NCI-H82 treated with DMSO at 0.1 percent for 48 hours (cell line): ENCODE measurements at regions not wholly inside any gene's neighbourhood (a gene's known extent, or its start where the extent isn't known, plus 50 kb on each side); places are given as distances from the start of the nearest gene placed in this dataset.
"Not testable (repeated sequence)": the region's sequence is repeated elsewhere in the genome, so short reads cannot be mapped to it uniquely, and the experiment has no call there.

Source experiments
- DNase-seq: peaks from one replicate; lab custom pipeline; 2025; ENCODE audit not compliant: unreplicated experiment; lab: John Stamatoyannopoulos, UW

DNA sequence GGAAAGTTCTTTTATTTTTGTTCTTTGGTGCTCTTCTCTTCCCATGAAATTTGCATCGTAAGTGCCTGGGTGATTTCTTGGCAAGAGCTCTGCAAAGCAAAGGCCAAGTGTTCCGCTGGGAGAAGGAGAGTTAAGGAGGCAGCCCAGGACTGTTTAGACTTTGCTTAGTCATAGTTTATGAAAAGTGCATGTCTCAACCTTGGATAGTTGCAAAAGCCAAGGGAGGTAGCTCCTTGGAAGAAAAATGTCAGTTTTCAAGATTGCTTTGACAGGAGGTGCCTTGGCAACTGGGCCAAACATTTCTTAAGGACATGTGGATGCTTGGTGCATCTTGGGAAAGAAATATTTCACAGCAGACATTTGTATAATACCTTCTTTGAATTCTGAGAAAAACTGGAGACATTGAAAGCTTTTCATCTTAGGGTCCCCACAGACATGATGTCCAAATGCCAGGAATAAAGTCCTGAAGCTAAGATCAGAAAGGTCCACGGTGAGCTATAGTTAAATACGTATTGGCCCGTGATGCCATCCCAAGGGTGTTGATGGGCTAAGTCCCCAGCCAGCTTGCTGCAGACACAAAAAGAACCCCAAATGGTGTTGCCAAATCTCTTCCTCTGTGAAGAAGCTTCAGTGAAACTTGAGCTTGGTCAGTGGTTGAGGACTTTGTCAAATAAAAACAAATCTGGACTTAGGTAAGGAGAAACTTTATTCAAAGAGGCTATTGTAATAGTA is 96.3 kb upstream of the THUMPD2 start:
- DNase-seq: no peak

DNA sequence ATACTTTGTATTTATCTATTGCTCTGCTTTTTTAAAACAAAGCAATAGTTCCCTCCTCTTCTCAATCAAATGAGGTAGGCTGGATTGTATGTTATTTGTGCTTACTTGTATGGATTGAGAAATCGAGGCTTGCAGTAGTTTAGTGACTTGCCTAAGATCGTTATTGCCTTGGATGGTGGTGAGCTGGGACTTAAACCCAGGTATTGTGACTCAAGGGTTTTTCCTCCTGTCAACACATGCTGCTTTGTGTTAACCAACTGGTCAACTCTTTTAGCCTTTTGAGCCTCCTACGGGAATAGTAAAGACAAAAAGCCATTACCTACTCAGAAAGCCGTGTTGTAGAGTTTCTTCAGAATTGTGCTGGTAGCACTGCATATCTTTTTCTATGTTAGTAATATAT is 95.2 kb upstream of the THUMPD2 start:
- no peak for DNase-seq

DNA sequence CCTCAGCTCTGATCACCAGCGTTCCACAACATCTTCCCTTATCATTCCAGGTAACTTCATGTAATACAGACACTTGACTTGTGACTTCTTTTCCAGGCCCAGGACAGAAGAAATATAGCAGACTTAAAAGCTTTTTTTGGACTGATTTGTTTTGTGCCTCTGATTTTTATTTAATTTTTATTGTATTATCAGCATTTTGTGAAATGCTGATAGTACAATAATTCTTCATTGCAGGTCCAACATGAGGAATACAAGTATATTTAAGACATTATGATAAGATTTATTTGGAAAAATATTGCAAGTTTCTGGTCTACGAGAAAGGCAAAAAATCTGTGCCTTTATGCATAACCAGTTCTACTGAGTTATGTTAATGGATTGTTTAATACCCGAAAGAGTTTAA is 94.5 kb upstream of the THUMPD2 start:
- no peak for DNase-seq

DNA sequence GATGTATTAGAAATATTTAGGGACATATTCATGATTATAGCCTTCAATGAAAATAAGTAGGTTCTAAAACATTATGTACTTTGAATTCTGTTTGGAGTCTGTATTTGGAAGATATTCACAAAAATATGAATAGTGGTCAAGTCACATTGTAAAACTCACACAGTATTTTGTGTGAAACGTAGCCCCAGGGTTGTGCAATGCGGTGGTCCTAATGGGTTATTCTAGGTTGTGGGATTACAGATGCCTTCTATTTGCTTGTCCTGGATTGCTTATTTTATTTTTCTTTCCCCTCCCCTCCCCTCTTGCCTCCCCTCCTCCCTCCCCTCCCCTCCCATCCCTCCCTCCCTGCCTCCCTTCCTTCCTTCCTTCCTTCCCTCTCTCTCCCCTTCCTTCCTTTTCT is 93.7 kb upstream of the THUMPD2 start:
- no peak for DNase-seq

DNA sequence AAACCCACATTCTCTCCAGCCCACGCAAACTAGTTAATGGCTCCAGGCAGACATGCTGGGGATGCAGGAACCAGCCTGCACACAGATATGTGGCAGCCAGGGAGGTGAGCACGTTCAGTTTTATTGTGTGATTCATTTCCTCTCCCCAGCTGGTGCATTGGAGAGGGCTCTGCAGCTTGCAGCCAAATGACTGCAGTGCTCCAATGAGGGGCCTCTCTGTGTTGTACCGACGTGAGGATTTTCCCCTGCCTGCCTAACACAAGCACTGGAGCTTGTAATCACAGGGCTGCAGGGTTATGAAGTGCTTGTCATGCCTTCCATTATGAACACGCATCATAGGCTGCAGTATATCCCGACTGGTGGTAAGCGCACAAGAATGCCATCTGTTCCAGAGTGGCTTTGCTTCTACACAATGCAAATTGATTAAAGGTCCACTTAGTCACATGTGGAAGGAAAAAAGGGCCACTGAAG is 92.3 kb upstream of the THUMPD2 start:
- no peak for DNase-seq

DNA sequence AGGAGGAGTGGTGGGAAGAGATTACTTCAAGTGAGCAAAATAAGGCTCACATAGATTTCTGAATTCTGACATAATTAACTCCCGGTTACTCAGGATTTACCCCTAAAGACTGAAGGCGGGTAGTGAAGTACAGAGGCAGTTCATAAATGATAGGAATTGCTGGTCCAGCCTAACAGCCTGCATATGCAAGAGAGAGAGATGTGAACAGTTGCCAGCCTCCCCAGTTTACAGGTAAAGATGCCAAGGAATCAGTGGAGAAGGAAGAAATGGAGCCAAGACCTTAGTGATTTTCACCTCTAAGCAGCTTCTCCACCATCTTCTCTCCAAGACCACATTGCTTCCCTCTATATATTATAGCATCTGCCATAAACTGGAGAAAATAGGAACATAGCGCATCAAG is 91.8 kb upstream of the THUMPD2 start:
- no peak for DNase-seq

DNA sequence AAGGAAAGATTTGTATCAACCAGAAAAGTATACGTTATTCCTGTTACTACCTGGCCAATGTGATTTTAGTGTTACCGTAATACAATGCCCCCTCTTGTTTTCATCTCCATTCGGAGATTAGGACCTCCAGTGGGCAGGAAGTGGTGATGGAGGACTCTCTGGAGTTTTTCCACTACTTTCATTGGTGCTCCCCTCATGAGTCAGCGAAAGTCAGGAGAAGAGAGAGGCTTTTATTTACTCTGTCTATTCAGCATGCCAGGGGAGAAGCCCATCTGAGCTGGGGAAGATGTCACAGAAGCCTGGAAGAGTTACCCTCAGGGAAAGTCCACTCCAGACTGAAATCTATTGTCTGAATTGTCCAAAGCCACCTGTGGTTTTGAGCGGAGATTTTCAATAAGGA is 88.2 kb upstream of the THUMPD2 start:
- no peak for DNase-seq

DNA sequence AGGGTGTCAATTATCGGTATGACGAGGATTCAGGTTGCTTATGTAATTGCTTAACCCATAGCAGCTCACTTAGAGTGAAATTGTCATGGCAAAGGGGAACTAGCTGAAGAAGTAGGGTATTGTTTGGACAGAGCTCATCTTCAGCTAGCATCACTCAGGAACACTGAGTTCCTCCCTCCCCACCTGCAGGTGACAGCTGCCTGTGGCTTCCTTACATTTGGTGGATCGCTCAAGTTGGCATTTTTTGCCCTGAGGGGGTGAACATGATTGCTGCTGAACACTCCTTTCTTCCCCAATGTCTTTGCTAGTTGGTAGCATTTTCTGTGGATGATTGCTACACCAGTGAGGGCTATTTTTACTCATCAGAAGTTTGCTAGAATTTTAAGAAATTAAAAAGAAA is 86.7 kb upstream of the THUMPD2 start:
- no peak for DNase-seq

DNA sequence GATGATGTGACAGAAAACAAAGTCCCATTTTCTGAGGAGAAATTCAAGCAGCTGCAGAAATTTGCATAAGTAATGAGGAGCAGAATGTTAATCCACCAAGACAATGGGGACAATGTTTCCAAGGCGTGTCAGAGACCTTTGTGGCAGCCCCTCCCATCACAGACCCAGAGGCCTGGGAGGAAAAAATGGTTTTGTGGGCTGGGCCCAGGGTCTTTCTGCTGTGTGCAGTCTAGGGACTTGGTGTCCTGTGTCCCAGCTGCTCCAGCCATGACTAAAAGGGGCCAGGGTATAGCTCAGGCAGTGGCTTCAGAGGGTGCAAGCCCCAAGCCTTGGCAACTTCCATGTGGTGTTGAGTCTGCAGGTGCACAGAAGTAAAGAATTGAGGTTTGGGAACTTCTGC is 84.6 kb upstream of the THUMPD2 start:
- DNase-seq: not testable (repeated sequence)

DNA sequence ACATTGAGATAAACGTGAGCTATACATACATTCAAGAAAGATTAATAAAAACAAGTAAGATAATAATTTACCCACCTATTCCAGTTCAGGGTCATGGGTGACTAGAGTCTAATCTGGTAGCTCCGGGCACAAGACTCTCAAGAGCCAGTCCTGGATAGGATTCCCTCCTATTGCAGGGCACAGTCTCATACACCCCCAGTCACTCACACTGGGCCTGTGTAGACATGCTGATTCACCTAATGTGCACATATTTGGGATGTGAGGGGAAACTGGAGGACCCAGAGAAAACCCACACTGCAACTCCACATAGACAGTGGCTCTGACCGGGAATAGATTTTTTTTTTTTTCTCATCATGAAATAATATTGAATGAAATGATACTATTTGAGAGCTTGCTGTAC is 81.5 kb upstream of the THUMPD2 start:
- no peak for DNase-seq

DNA sequence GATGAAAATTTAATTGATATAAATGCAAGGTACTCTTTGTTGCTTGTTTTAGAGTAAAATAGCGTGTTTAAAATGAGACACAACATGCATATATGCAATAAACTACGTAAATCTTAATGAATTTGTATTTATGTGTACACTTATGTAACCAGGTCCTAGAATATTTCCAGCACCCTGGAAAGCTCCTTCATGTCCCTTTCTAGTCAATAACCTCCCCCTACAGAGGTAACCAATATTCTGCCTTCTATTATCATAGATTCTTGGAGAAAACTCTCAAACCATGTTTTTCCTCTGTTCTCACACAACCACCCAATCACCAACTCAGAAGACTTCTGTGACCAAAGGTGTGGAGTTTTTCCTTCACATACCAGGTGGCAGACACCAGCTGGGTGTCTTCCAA is 79.6 kb upstream of the THUMPD2 start:
- DNase-seq: no peak

DNA sequence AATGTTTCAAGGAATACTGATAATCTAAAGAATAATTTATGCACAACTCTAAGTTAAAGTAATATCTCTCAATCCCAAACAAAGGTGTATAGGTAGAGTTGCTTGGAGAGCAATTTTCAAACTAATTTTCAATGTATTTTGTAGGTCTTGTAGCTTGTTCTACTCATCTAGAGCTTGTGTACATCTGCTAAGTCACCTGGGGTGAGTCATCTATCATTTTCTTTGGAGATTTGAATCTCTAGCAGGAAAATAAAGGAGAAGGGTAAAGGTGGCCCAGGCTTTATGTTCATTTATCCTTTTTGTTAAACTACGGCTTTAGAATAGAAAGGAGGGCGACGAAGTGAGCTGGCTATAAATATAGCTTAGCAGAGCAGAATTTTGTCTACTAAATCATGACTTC is 76.8 kb upstream of the THUMPD2 start:
- no peak for DNase-seq

DNA sequence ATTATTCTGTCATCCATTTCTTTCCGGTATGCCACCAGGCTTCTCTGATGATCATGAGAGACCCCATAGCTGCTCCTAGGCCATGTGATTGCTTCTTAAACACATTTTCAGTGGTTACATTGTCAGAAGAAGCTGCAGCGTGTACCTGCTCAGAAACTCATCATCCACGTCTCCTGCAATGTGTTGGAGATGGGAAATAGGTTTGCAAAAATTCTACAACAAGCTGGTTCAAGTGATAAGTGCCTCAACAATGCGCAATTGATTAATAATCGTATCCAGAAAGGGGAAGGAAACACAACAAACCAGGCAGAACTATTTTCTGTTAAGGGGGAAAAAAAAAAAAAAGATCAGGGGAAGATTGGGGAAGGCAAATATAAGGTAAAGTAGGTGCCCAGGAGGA is 75.7 kb upstream of the THUMPD2 start:
- no peak for DNase-seq

DNA sequence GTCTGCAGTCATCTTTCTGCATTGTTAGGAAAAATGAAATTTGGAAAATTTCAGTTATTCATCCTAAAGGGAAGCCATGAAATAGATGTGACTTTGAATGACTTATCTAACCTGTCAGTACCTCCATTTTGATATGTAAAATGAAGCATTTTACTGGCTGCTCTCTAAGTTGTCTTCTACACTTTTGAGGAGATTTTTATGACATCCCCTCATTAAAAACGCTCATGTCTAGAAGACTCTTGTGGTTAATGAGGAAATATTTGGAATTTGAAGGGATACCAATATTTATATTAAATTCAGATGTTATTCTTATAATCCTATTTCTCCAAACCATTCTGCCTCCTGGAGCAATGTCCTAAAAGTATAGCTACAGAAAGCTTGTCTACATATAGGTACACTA is 73.8 kb upstream of the THUMPD2 start:
- no peak for DNase-seq

DNA sequence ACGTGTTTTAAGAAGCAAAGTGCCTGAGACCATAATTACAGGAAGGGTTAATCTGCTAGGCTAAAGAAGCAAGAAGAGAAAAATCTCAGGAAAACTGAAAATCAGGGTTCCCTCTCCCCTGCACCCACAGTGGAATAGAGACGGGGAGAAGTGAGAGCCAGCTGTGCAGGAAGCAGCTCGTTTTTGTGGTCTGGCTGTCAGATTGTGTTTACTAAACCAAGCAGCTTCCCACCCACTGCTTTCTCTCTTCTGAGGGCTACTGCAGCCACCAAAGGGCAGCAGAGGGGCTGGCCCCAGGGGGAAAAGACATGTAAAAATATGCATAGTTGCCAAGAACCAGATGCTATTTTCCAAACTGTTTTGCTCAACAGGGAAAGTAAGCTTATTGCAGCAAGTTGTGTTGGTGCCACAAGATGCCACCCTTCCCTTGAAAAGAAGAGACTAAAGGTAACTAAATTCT is 72.6 kb upstream of the THUMPD2 start:
- no peak for DNase-seq

DNA sequence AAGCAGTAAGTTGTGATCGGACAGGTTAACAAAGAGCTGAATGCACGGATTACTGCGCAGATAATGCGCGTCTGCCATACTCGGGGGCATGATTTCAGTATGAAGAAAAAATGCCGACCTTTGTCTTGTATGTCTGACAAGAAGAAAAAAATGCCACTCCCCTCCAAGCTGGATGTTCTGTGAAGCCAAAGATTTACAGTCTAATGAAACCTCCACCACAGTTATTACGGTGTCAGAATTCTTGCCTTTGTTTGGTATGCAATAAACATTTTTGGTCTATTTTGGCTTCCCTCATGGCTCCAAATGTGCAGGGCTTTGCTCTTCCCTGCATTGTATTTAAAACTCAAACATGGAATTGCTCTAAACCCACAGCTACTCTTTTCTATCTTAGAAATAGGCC is 72.2 kb upstream of the THUMPD2 start:
- no peak for DNase-seq

DNA sequence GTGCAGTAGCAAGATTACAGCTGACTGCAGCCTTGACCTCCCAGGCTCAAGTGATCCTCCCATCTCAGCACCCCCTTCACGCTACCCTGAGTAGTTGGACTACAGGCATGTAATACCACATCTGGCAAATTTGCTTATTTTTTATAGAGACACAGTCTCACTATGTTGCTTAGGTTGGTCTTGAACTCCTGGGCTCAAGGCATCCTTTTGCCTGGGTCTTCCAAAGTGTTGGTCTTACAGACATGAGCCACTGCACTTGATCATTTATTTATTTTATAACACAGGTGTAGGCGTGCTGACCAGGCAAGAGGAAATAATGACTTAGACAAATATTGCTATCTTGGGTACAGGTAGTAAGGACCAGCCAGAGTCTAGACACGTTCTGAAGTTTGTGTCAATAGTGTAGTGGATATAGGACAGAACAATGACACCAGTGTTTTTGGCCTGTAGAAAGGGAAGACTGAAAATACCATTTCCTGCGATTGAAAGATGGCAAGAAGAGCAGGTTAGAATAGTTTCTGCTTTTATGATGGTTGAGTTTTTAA is 71.0 kb upstream of the THUMPD2 start:
- DNase-seq: no peak

DNA sequence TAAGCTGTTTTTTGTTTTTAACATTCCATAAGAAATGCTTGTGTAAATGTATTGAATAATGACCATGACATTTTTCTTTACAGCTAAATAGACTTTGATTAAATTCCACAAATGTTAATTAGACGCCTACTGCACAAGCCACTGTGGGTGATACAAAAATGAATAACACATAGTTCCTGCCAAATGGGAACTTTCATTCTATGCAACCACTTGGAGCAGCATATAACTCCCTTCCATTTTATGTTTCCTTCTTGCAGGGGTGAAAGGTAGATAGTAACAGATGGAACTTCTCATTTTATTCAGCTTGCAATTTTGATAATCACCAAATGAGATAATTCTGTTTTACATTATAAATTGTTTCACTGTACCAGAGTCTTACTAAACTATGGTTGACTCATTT is 70.0 kb upstream of the THUMPD2 start:
- DNase-seq: no peak

DNA sequence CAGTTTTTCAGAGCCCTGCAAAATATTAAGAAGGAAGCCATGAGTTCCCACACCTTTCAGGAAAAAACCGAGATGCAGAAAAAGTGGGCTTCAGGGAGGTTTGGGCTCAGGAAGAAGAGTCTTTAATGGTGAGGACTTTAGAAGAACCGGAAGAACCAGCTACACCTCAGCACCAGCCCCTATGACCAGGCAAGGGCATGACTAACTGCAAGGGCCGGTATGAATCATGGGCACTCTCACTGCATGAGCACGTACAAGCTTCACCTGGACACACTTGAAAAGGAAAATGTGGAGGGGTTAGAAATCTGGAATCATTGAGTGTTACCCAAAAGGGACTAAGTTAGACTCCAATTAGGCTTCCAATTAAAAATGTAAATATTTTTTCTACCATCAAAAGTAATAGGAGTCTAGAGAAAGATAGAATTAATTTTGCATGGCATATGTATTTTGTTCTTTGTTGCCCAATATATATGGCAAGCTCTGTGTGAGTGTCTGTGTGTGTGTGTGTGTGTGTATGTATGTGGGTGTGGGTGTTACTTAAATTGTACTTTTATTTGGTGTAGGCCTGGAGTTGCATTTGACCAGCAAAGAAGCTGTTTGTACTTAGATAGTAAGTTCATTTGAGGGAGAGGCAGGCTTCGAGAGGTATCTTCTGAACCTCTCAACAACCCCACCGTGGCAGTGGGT is 66.5 kb upstream of the THUMPD2 start:
- no peak for DNase-seq

DNA sequence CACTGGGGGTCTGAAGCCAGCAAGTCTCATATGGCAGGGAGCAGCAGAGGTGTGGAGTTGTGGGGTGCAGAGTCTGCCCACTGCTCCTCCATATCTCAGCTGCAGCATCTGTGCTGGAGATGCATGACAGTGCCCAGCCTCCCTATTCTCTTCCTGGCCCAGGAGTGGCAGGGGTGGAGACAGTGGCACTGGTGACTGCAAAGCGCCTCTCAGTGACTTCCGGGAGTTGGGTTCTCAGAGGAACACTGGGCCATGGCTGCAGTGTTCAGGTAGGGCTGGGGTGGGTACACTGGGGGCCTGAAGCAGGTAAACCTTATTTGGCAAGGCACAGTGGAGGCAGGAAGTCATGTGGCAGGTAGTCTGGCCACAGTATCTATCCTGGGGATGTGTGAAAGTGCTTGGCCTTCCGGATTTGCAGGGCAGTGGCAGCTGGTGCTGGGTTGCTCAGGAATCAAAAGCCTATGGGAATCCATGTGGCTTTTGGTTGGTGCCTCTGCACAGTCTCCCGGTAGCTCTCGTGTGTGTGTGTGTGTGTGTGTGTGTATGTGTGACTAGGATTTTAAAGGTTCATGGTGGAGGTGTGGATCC is 60.3 kb upstream of the THUMPD2 start:
- no peak for DNase-seq

DNA sequence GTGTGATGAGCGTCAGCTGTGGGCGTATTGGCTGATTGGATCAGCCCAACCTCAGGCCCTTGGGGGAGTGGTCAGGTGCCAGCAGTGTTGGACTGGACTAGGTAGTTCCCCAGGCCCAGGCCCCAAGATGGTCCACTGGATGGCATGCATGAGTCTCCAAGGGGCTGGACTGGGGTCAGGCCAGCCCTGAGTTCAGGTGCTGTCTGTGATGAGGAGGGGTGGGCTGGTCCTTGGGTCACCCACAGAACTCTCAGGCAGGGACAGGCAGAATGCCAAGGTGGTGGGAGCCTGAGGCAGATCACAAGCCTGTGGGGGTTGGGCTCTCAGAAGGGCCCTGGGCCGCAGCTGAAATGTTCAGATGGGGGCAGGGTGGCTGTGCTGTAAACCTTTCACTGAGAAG is 59.5 kb upstream of the THUMPD2 start:
- DNase-seq: no peak

DNA sequence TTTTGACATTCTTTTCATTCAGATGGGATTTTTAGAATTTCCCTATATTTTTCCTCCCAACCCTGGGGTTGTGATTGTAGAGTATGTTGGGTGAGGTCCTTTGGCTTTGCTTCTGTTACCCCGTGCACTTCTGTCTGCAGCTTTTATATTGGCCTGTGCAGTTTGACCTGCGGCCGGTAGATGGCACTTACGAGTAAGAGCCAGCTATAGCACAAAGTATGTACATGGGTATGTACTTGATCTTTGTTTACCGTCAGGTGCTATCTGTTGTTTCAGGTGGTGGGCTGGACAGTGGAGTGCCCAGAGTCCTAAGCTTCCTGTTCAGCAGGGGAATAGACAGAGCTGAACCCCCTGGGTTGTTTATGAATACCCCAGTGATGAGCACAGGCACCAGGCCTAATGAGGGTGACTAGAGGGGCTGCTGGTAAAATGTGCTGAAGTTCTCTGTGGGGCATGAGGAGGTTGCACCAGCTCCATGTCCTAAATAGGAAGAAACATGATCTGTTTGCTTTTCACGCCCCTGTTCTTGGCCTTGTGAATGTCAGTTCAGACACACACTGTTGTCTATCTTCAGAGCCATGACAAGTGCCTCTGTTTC is 58.9 kb upstream of the THUMPD2 start:
- DNase-seq: no peak
